A673 (cell line): ENCODE measurements at regions not wholly inside any gene's neighbourhood (a gene's known extent, or its start where the extent isn't known, plus 50 kb on each side); places are given as distances from the start of the nearest gene placed in this dataset.

Source experiments
- BruUV-seq: library from RNA; stranded (reverse); fragments of 400-500 nt; replicated peaks from 2 replicates; lab custom pipeline; 2021; lab: Mats Ljungman, UMichigan
- CTCF ChIA-PET: fragments of 300-600 bp; sonication (Branson Sonifier 250); formaldehyde crosslinking; loops from one replicate; lab custom pipeline; 2022; ENCODE audit warnings: antibody characterized with exemption; lab: Charles Lee
- POLR2A ChIA-PET: fragments of 300-600 bp; sonication (Branson Sonifier 250); formaldehyde crosslinking; loops from one replicate; lab custom pipeline; 2022; ENCODE audit warnings: antibody characterized with exemption; ENCODE audit not compliant: low non-redundant PET; lab: Charles Lee
- DNase-seq: peaks from one replicate; pipeline ENCODE4 v3.0.0-alpha.2; 2015; ENCODE audit warnings: low spot score
- H3K27ac ChIP-seq: fragments of 200-600 bp; sonication (generic); 2 replicates; pipeline ENCODE4 v1.5.1; 2016; ENCODE audit warnings: mixed run types, low read depth, mild to moderate bottlenecking, mixed read lengths, antibody characterized with exemption, low read length; ENCODE audit not compliant: poor library complexity, severe bottlenecking
- H3K27me3 ChIP-seq: fragments of 200-600 bp; sonication (generic); replicated peaks from 2 replicates; pipeline ENCODE4 v1.6.1; 2017; ENCODE audit warnings: mixed run types, low read depth, mild to moderate bottlenecking, mixed read lengths, antibody characterized with exemption, low read length; ENCODE audit not compliant: insufficient read depth, poor library complexity
- H3K36me3 ChIP-seq: fragments of 200-600 bp; sonication (generic); 2 replicates; pipeline ENCODE4 v1.6.1; 2016; ENCODE audit warnings: mixed run types, mild to moderate bottlenecking, mixed read lengths, antibody characterized with exemption, low read length; ENCODE audit not compliant: insufficient read depth, poor library complexity, severe bottlenecking
- H3K4me1 ChIP-seq: fragments of 200-600 bp; sonication (generic); 2 replicates; pipeline ENCODE4 v1.6.1; 2017; ENCODE audit warnings: mixed run types, mild to moderate bottlenecking, mixed read lengths, antibody characterized with exemption, low read length; ENCODE audit not compliant: insufficient read depth, poor library complexity, severe bottlenecking
- H3K4me3 ChIP-seq: fragments of 200-600 bp; sonication (generic); 2 replicates; pipeline ENCODE4 v1.5.1; 2016; ENCODE audit warnings: low read depth, mixed run types, mild to moderate bottlenecking, mixed read lengths, low read length; ENCODE audit not compliant: poor library complexity, severe bottlenecking
- H3K9me3 ChIP-seq: fragments of 200-600 bp; sonication (generic); 2 replicates; pipeline ENCODE4 v1.6.1; 2016; ENCODE audit warnings: mixed run types, low read depth, mild to moderate bottlenecking, mixed read lengths, antibody characterized with exemption, low read length; ENCODE audit not compliant: poor library complexity, severe bottlenecking
- CTCF ChIP-seq: fragments of 300-800, 200-600 bp; sonication (generic); conservative IDR thresholded peaks from 2 replicates; pipeline ENCODE4 v1.5.1; 2017; ENCODE audit warnings: low read depth, mild to moderate bottlenecking, antibody characterized with exemption, low read length, moderate library complexity, mixed read lengths
- EZH2 ChIP-seq: fragments of 200-600 bp; sonication (generic); IDR thresholded peaks from 2 replicates; pipeline ENCODE4 v1.6.1; 2017; ENCODE audit warnings: borderline replicate concordance, low read depth, mild to moderate bottlenecking, mixed read lengths, antibody characterized with exemption, low read length; ENCODE audit not compliant: poor library complexity, severe bottlenecking
- intact Hi-C: fragments of 100-400 bp; cut with micrococcal nuclease; formaldehyde crosslinking; loops from one replicate; pipeline ENCODE4 v1.10.0; 2022; ENCODE audit not compliant: unreplicated experiment

- intact Hi-C loops: no loop called here
- no TSS peak for BruUV-seq
- H3K36me3 ChIP-seq: no peaks in the 10 kb centered on the region
- H3K27ac ChIP-seq: no peak overlapping the region
- ChIA-PET CTCF (no interaction called here), POLR2A (no interaction called here)
- H3K27me3 ChIP-seq: peaks cover 10% of the 10 kb centered on the region
- DNase-seq: no peak
- no peak for TF ChIP-seq EZH2
- TF ChIP-seq CTCF: no peak
- no peaks in the 10 kb centered on the region for H3K4me1 ChIP-seq
- H3K4me3 ChIP-seq: no peak overlapping the region
- no peaks in the 10 kb centered on the region for H3K9me3 ChIP-seq
These were observed 589.8 kb upstream of the CDH4 start for GRCh38 chr20:60662307-60662706.

GRCh38 chr20:60664106-60664505, 588.0 kb upstream of the CDH4 start:
- no peaks in the 10 kb centered on the region for H3K36me3 ChIP-seq
- DNase-seq: no peak
- TF ChIP-seq EZH2 (no peak), CTCF (no peak)
- no peaks in the 10 kb centered on the region for H3K4me1 ChIP-seq
- no peaks in the 10 kb centered on the region for H3K9me3 ChIP-seq
- H3K27ac ChIP-seq: no peak overlapping the region
- ChIA-PET POLR2A (no interaction called here), CTCF (no interaction called here)
- intact Hi-C loops: no loop called here
- peaks cover 8% of the 10 kb centered on the region for H3K27me3 ChIP-seq
- no TSS peak for BruUV-seq
- H3K4me3 ChIP-seq: no peak overlapping the region

- no peaks in the 10 kb centered on the region for H3K4me1 ChIP-seq
- no peak overlapping the region for H3K4me3 ChIP-seq
- H3K27me3 ChIP-seq: no peaks in the 10 kb centered on the region
- POLR2A ChIA-PET: no interaction called here
- TF ChIP-seq CTCF: no peak
- TF ChIP-seq EZH2: no peak
- H3K27ac ChIP-seq: no peak overlapping the region
- BruUV-seq: no TSS peak
- H3K36me3 ChIP-seq: no peaks in the 10 kb centered on the region
- no peak for DNase-seq
- no peaks in the 10 kb centered on the region for H3K9me3 ChIP-seq
- CTCF ChIA-PET: no interaction called here
- intact Hi-C loops: no loop called here
These were observed 584.4 kb upstream of the CDH4 start for GRCh38 chr20:60667641-60668040.

GRCh38 chr20:60669211-60669610, 582.9 kb upstream of the CDH4 start:
- TF ChIP-seq CTCF (no peak), EZH2 (no peak)
- POLR2A ChIA-PET: no interaction called here
- no peaks in the 10 kb centered on the region for H3K4me1 ChIP-seq
- no peak overlapping the region for H3K4me3 ChIP-seq
- no peak for DNase-seq
- BruUV-seq: no TSS peak
- H3K9me3 ChIP-seq: no peaks in the 10 kb centered on the region
- intact Hi-C loops: no loop called here
- CTCF ChIA-PET: no interaction called here
- H3K27me3 ChIP-seq: peaks cover 11% of the 10 kb centered on the region
- no peak overlapping the region for H3K27ac ChIP-seq
- no peaks in the 10 kb centered on the region for H3K36me3 ChIP-seq
